ENCODE measurements at regions not wholly inside any gene's neighbourhood (a gene's known extent, or its start where the extent isn't known, plus 50 kb on each side); places are given as distances from the start of the nearest gene placed in this dataset.

DNA sequence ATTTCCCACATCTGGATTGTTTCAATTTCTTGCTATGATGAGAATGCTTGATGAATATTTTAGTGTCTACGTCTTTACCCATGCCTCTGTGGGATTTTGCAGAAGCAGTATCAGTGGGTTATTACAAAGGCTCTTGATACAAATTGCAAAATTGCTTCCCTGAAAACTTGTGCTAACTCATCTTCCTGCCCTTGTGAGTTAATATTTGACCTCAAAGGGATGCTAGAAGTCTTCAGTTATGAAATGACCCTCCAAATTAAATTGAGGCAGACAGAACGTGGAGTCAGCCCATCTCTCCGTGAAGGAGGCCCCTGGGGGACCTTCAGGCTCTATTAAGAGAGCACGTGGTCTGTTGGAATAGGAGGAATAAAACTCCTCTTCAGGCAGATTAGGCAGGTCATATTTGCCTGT is 239.2 kb upstream of the HS6ST1 start:
- DNase-seq: no peak

DNA sequence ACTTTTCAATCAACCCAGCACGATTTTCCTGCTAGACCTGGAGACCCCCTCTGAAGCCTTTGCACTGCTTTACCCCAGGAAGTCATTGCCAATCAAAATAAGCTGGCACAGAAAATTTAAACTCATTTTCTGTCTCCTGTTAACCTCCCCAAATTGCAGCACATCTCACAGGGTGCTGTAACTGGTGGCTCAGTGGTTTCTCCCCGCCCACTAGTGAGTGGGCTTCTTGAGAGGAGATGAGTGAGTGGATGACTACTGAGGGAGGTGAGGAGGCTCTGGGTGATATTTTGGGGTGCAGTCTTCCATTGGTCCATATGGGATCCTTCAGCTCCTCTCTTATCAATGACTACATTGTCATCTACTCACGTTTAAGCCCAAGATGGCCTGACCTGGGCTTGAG is 239.8 kb upstream of the HS6ST1 start:
- no peak for DNase-seq

GRCh38 chr2:128558895-128559532 is 240.3 kb upstream of the HS6ST1 start:
- DNase-seq: no peak

DNA sequence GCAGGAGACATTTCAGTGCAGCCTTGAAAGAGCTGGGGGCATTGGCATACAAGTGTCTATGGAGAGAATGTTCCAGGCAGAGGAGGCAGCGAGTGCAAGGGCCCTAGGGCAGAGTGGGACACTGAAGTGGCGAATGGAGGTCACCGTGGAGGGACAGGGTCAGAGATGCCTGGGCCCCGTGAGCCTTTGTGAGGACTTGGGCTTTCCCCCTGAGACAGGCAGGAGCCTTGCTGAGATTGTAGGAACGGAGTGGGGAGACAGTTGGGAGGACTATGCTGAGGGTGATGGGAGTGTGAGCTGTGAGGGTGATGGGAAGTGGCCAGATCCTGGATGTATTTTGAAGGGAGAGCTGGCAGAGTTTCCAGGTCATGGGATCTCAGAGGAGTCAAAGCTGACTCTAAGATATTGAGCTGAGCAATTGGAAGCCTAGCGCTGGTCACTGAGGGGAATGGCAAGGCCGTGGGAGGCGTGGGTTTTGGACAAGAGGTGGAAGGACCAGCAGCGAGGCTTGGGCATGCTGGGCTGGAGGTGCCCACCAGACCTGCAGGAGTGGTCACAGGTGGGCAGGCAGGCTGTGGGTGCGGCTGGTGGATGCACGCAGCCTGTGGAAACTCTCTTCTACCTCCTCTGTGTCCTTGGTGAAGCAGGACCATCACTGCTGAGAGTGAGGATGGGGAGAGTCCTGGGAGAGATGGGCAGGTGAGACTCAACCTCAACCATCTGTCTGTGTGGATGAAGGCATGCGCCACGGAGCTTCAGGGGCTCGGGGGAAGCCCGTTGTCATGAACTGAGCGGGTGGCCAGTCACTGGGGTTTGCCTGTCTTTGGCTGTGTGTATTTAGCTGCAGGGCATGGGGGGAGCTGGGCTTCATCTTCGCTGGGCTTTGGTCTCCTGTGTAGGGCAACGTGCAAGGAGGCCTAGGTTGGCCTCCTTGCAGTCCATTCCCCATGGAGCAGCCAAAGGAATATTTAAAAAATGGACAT is 241.2 kb upstream of the HS6ST1 start:
- no peak for DNase-seq

DNA sequence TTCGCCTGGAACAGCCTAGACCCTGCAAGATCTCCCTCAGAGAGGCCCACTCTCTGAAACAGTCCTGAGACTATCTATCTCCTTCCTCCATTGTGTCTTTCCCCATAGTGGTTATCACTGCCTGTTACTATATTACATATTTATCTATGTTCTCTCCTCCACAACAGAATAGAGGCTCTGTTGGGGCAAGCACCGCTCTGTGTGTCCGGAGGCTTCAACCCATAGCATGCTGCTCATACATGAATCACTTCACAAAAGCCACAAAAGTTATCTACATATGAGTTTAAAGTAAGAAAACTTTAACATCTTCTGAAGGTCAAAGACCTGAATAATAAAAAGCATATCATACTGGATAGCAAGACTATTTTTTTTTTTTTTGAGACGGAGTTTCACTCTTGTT is 242.1 kb upstream of the HS6ST1 start:
- no peak for DNase-seq

DNA sequence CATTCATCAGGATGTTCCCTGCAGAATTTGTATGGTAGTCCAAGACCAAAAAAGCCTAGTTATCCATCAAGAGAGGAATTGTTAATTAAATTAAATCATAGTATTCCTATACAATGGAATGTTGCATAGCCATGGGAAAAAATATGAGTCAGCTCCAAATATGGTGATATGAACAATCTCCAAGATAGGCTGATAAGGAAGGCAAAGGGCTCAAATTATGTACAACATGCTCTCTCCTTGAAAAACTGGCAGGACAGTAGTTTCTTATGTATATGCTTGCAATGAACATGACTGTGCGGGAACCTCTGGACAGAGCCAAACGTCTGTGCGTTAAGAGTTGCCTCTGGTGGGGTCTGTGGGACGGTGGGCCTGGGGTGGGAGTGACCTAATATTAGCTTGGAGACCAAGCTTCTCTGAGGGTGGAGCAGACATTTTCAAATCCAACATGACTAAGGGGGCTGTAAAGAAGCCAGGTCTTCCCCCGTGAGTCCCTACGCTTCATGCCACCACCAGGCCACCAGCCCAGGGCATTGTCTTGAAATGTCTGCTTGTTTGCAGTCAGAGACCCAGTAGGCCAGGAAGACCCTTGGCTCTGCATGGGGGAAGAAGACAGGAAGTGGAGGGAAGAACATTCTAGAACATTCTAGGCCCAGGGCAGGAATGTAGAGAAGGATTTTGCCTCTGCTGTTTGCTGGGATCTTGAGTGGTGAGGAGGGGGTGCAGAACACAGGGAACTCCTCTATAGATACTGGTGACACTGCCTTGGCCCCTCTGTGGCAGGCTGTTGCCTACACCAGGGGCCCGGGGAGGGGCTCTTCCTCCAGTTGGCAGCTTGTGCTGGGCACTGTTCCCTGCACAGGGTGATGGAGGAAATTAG is 244.0 kb upstream of the HS6ST1 start:
- no peak for DNase-seq

- DNase-seq: no peak
Observed at GRCh38 chr2:128563348-128563687, 244.7 kb upstream of the HS6ST1 start.

GRCh38 chr2:128564131-128564530 is 245.5 kb upstream of the HS6ST1 start:
- DNase-seq: no peak

GRCh38 chr2:128564551-128564950 is 245.9 kb upstream of the HS6ST1 start:
- DNase-seq: no peak

- DNase-seq: no peak
Observed at GRCh38 chr2:128565441-128565840, 246.8 kb upstream of the HS6ST1 start.

- DNase-seq: no peak
Observed at GRCh38 chr2:128566671-128567070, 248.0 kb upstream of the HS6ST1 start.

DNA sequence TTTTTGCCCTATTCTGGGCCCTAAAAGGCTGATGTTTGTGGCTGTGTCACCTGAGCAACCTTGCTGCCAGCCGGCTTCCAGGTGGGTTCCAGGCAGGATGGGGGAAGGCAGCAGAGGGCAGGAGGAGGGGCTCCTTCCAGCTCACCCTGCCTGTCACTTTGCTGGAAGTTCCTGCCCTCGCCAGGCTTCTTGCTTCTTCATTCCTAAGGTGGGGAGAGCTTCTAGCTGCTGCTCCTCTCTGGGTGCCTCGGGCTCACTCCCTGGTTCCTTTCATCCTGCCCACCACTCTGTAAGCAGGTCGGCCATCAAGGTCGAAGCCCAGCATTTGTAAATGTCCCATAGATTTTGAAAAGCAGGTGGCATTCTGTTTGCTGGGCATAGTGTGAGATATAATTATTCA is 249.4 kb upstream of the HS6ST1 start:
- DNase-seq: no peak

DNA sequence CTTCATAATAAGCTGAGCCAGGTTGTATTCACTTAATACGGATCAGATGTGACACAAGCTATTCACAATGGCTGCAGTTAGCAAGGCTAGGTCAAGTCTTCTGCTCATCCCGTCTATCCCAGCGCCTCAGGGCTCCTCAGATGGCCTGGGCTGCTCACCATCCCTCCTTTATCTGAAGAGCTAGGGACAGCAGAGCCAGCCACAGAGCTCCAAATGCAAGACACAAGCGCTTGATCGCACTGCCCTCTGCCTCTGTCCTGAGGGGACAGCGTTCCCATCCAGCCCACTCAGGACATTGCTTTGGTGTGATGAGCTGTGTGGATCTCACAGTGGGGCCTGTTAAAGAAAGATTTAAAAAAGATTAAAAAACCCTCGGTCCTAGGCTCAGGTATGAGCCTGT is 254.4 kb upstream of the HS6ST1 start:
- no peak for DNase-seq

DNA sequence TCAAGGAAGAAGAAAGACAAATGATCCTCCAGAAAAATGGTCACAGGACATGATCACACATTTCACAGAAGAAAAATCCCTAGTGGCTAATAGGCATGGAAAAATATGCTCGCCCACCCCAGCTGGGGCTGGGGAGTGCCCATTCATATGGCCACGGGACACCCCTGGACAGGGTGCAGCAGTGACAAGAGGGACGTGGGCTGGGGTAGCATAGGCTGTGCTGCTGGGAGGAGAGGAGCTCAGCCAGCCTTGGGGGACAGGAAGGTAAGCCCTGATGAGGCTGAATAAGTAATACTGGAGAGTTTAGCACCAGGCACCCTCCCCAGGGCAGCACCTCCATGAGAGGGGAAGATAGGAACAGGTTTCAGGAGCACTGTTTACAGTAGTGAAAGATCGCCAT is 254.9 kb upstream of the HS6ST1 start:
- DNase-seq: no peak

GRCh38 chr2:128577141-128577930 is 258.7 kb upstream of the HS6ST1 start:
- DNase-seq: no peak

DNA sequence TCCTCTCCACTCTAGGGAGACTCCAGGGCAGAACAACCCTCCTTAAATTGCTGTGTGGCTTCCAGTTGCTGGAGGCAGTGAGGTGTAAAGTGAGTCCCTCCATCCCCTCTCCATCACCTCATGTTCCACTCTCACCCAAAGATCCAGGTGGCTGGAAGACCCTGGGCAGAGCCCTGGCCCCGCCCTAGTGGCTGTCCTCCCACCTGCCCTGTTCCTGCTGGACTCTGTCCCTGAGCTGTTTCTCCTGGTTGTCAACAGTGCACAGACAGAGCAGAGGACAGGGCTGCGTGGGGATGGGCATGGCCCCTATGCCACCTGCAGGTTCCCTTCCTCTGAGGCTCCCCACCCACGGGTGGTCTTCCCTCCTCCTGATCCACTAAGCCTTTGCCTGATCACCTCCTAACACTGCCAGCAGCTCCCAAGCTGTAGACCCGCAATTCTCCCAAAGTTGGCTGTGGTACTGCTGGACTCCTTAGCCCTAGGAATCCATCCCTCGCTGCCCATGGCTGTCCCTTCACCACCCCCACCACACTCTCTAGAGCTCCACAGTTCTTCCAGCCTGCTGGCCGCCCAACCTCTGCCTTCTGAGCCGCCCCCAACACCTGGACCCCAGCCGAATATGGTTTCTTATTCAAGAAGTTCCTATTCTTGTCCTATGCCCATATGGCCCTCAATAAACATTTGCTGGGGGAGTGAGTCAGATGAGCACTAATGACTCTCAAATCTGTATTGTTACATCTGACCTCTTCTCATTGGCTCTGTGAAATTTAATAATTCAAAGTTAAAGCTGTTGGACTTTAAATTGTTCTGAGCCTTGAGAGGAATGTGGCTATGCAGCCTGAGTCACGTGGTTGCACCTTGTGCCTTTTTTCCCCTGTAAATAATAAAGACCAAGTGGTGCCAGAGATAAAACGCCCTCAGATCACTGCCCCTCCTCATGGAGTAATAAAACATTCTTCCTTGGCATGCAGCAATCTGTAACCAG is 260.0 kb upstream of the HS6ST1 start:
- no peak for DNase-seq

GRCh38 chr2:128579825-128580224 is 261.2 kb upstream of the HS6ST1 start:
- DNase-seq: no peak

DNA sequence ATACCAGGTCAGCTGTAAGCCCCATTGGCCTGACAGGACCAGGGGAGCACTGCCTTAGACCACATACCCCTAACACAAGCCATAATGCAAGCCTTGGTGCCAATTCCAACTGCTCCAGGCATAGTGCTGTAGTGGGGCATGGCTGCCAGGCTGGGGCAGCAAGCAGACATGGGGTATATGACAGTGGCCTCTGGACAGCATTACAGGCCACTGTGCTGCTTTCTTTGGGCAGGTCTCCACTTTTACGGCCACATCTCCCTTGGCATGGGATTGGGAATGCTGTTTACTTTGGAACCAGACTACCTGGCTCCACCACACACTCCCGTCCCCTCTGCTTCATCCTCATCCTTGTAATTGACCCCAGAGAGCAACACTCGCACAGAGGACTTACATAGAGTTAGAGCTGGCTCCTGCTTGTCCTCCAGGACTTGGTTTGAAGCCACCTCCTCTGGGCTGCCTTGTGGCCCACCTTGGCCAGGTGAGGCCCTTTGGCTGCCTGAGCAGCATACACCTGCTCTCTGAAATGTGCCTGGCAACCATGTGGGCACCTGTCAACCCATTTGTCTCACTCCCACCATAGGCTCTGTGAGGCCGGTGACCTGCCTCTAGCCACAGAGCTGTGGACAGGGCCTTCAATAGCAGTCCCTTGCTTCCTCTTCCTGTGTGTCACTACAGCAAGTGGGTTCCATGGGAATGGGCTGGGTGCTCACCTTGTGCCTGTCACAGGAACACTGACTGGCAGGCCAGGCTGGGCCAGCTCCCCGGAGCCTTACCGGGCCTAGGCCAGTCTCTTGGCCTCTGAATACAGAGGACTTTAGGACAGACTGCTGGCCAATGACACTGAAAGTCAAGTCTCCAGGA is 262.6 kb upstream of the HS6ST1 start:
- no peak for DNase-seq

GRCh38 chr2:128581849-128582244 is 263.2 kb upstream of the HS6ST1 start:
- no peak for DNase-seq

- DNase-seq: no peak
Observed at GRCh38 chr2:128584296-128584890, 265.7 kb upstream of the HS6ST1 start.

Data from T-helper 2 cell (primary cell).